ENCODE measurements at regions not wholly inside any gene's neighbourhood (a gene's known extent, or its start where the extent isn't known, plus 50 kb on each side); places are given as distances from the start of the nearest gene placed in this dataset.

DNA sequence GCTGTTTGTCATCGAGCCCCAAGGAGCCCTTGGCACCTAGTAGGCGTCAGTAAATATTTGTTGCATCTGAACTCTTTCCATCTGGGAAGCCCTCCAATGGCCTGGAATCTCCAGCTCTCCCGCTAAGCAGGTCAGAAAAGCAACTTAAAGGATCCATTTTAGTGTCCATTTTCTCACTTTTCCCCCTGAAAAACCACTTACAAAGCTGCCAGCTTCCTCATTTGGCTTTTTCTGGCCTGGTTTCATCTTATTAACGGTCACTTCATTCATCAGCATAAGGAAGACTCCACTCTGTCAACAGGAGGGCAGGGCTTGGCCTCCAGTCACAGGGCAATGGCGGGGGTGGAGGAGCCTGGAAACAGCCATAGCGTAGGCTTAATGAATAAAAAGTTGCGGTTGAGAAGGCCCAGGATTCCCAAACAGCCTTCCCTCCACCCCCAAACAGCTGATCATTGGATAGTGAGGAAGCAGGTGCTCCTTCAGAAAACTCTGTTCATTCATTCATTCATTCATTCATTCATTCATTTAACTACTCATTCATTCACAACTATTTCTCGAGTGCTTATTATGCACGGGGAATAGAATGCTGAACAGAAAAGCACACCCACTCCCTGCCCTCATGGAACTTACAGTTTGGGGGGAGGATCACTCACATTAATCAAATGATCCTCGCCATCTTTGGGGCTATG, 104.5 kb upstream of the RCN1 start:
- Mint-ChIP-seq H3K27ac (no peak overlapping the region), H3K4me3 (no peak overlapping the region), H3K4me1 (ENCODE audit: low read depth) (no peaks in the 10 kb centered on the region), H3K9me3 (no peaks in the 10 kb centered on the region), H3K36me3 (ENCODE audit: low read depth) (no peaks in the 10 kb centered on the region), H3K27me3 (ENCODE audit: low read depth) (peaks cover 38% of the 10 kb centered on the region)

DNA sequence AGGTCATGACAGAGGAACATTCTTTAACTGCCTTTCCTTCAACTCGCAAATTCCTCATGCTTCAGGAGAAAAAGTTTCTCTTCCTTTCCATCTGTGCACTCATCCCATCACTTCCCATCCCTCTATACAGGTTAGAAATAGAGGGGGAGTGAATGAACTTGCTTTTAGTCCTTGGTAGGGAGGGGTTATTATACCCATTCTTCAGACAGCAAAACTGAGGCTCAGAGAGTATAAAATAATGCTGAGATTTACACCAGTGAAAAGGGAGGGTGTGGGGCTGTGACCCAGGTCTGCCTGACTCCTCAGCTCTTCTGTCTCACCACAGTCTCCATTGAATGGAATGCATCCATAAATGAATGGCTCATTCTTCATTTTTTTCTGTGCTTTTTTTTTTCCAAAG, 109.4 kb upstream of the RCN1 start:
- Mint-ChIP-seq H3K9me3 (no peaks in the 10 kb centered on the region), H3K27ac (no peak overlapping the region), H3K4me1 (ENCODE audit: low read depth) (no peaks in the 10 kb centered on the region), H3K4me3 (no peak overlapping the region), H3K27me3 (ENCODE audit: low read depth) (peaks cover 33% of the 10 kb centered on the region), H3K36me3 (ENCODE audit: low read depth) (no peaks in the 10 kb centered on the region)

- Mint-ChIP-seq H3K36me3 (ENCODE audit: low read depth) (no peaks in the 10 kb centered on the region), H3K27ac (no peak overlapping the region), H3K4me1 (ENCODE audit: low read depth) (no peaks in the 10 kb centered on the region), H3K9me3 (no peaks in the 10 kb centered on the region), H3K27me3 (ENCODE audit: low read depth) (peaks cover 34% of the 10 kb centered on the region), H3K4me3 (no peak overlapping the region)
Observed at GRCh38 chr11:31977343-31977742, 113.5 kb upstream of the RCN1 start.

DNA sequence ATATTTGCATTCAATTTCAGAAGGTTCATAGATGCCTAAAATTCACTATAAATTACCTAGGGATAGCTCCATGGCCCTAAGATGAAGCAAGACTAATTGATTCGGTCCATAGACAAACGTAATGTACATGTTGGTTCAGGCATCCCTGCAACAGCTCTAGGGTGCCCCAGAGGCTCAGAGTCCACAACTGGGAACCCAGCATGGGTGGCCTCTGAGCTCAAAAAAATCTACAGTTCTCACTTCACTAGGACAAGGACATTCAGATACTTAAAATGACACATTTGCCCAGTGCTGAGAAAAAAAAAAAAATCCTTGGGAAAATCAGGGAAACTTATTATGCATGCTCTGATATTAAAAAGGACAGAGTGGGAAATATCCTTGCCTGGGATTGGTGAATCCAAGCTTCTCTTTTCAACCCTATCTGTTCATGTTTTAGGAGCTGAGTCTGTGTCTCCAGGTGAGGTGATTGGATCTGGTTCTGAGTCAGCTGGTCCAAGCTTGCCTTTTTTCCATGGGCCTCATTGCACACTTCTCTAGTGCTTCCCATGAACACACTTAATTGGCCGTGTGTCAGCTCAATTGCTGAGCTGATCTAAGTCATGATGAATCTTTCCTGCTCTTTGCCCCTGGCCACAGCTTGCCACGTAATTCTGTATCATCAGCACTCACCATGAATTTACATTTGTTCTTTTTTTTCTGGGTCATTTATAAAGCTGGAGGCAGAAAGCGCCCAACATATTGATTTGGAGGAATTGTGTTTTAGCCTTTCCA, 116.3 kb upstream of the RCN1 start:
- no peaks in the 10 kb centered on the region for H3K36me3 Mint-ChIP-seq (ENCODE audit: low read depth)

GRCh38 chr11:31973172-31973571, 117.7 kb upstream of the RCN1 start:
- Mint-ChIP-seq H3K4me3 (no peak overlapping the region), H3K9me3 (no peaks in the 10 kb centered on the region), H3K27me3 (ENCODE audit: low read depth) (peaks cover 22% of the 10 kb centered on the region), H3K36me3 (ENCODE audit: low read depth) (no peaks in the 10 kb centered on the region), H3K4me1 (ENCODE audit: low read depth) (no peaks in the 10 kb centered on the region), H3K27ac (no peak overlapping the region)

More for the DNA sequence above, 116.3 kb upstream of the RCN1 start:
- no peaks in the 10 kb centered on the region for H3K9me3 Mint-ChIP-seq
- no peak overlapping the region for H3K4me3 Mint-ChIP-seq
- H3K4me1 Mint-ChIP-seq (ENCODE audit: low read depth), result no peaks in the 10 kb centered on the region
- no peak overlapping the region for H3K27ac Mint-ChIP-seq
- H3K27me3 Mint-ChIP-seq (ENCODE audit: low read depth), result peaks cover 26% of the 10 kb centered on the region

GRCh38 chr11:31972623-31973022, 118.3 kb upstream of the RCN1 start:
- Mint-ChIP-seq H3K27ac (no peak overlapping the region), H3K9me3 (no peaks in the 10 kb centered on the region), H3K4me1 (ENCODE audit: low read depth) (no peaks in the 10 kb centered on the region), H3K36me3 (ENCODE audit: low read depth) (no peaks in the 10 kb centered on the region), H3K27me3 (ENCODE audit: low read depth) (peaks cover 22% of the 10 kb centered on the region), H3K4me3 (no peak overlapping the region)

DNA sequence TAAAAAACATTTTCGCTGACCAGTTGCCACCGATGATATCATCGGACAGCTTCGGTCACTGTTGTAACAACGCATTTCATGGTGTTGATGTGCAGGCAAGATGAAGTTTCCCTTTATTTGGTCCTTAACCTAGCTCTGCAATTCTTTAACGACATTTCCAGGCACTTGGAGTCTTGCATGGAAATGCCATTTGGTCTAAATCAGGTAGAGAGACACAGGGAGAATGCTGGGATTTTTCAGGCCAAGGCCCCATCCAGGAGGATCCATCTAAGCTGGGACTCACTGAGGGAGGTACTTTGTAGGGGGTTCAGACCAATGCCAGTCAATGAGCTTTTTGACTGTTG, 121.5 kb upstream of the RCN1 start:
- Mint-ChIP-seq H3K4me1 (ENCODE audit: low read depth) (no peaks in the 10 kb centered on the region), H3K36me3 (ENCODE audit: low read depth) (no peaks in the 10 kb centered on the region), H3K27ac (no peak overlapping the region), H3K4me3 (no peak overlapping the region), H3K9me3 (no peaks in the 10 kb centered on the region), H3K27me3 (ENCODE audit: low read depth) (peaks cover 15% of the 10 kb centered on the region)

- Mint-ChIP-seq H3K27ac (no peak overlapping the region), H3K27me3 (ENCODE audit: low read depth) (peaks cover 16% of the 10 kb centered on the region), H3K4me3 (no peak overlapping the region), H3K4me1 (ENCODE audit: low read depth) (no peaks in the 10 kb centered on the region), H3K36me3 (ENCODE audit: low read depth) (no peaks in the 10 kb centered on the region), H3K9me3 (no peaks in the 10 kb centered on the region)
Observed at GRCh38 chr11:31968461-31969358, 122.2 kb upstream of the RCN1 start.

GRCh38 chr11:31967404-31968130, 123.3 kb upstream of the RCN1 start:
- Mint-ChIP-seq H3K9me3 (no peaks in the 10 kb centered on the region), H3K4me3 (no peak overlapping the region), H3K4me1 (ENCODE audit: low read depth) (no peaks in the 10 kb centered on the region), H3K27ac (no peak overlapping the region), H3K27me3 (ENCODE audit: low read depth) (peaks cover 13% of the 10 kb centered on the region), H3K36me3 (ENCODE audit: low read depth) (no peaks in the 10 kb centered on the region)

- H3K9me3 Mint-ChIP-seq, result no peaks in the 10 kb centered on the region
Observed at GRCh38 chr11:31966846-31967245, 124.0 kb upstream of the RCN1 start.

DNA sequence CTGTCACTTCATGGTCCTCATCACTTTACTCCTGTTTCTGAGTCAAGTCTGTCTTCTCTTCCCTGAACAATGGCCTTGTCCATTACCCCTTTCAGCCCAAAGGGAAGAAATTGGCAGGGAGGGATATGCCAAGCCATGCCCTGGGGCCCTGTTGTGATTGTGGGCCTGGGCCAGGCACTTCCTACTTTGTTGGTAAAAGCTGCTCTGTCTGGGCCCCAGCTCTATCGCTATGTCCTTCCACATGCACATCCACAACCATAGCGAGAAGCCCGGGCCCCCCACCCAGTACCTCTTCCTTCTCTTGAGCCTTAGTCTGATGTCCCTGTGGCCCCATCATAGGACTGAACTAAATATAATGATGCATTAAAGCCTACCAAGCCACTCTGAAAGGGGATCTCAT, 126.7 kb upstream of the RCN1 start:
- H3K27me3 Mint-ChIP-seq (ENCODE audit: low read depth), result peaks cover 20% of the 10 kb centered on the region
- H3K4me3 Mint-ChIP-seq, result no peak overlapping the region
- H3K27ac Mint-ChIP-seq, result no peak overlapping the region
- H3K9me3 Mint-ChIP-seq, result no peaks in the 10 kb centered on the region
- H3K4me1 Mint-ChIP-seq (ENCODE audit: low read depth), result no peaks in the 10 kb centered on the region
- no peaks in the 10 kb centered on the region for H3K36me3 Mint-ChIP-seq (ENCODE audit: low read depth)

More at GRCh38 chr11:31966846-31967245, 124.0 kb upstream of the RCN1 start:
- Mint-ChIP-seq H3K36me3 (ENCODE audit: low read depth) (no peaks in the 10 kb centered on the region), H3K4me3 (no peak overlapping the region), H3K27ac (no peak overlapping the region), H3K4me1 (ENCODE audit: low read depth) (no peaks in the 10 kb centered on the region), H3K27me3 (ENCODE audit: low read depth) (peaks cover 13% of the 10 kb centered on the region)

- peaks cover 15% of the 10 kb centered on the region for H3K27me3 Mint-ChIP-seq (ENCODE audit: low read depth)
- H3K36me3 Mint-ChIP-seq (ENCODE audit: low read depth), result no peaks in the 10 kb centered on the region
Observed at GRCh38 chr11:31960126-31960525, 130.7 kb upstream of the RCN1 start.

GRCh38 chr11:31959716-31960115, 131.2 kb upstream of the RCN1 start:
- Mint-ChIP-seq H3K27me3 (ENCODE audit: low read depth) (peaks cover 18% of the 10 kb centered on the region), H3K9me3 (no peaks in the 10 kb centered on the region), H3K27ac (no peak overlapping the region), H3K36me3 (ENCODE audit: low read depth) (no peaks in the 10 kb centered on the region), H3K4me3 (no peak overlapping the region), H3K4me1 (ENCODE audit: low read depth) (peaks cover 2% of the 10 kb centered on the region)

More at GRCh38 chr11:31960126-31960525, 130.7 kb upstream of the RCN1 start:
- Mint-ChIP-seq H3K4me1 (ENCODE audit: low read depth) (peaks cover 2% of the 10 kb centered on the region), H3K4me3 (no peak overlapping the region), H3K9me3 (no peaks in the 10 kb centered on the region), H3K27ac (no peak overlapping the region)

DNA sequence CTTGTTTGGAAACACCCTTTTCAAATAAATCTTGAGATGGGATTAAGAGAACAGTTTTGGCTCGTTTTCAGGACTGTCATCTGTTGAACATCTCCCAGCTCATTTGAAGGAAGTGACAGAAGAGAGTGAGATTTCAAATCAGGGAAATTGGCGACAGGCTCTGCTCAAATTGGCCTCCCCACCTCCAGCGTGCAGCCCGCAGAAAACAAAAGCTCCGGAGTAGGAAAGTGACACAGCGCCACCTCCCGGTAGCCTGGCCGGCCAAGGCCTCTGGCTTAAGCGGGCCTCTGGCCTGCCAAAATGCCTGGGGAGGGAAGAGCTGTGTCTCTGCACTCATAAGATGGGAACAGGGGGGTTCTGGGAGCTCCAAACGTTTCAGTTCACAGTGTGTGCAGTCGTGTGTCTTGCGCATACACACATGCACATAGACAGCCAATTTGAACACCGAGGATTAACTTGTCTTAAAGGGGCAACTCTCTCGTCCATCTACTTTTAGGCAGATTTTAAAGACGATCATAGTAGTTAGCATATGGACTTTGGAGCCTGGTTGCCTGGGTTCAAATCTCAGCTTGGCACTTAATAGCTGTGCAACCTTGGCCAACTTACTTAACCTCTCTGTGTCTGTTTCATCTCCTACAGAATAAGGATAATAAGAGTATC, 132.7 kb upstream of the RCN1 start:
- H3K4me3 Mint-ChIP-seq, result no peak overlapping the region
- H3K9me3 Mint-ChIP-seq, result no peaks in the 10 kb centered on the region
- no peaks in the 10 kb centered on the region for H3K36me3 Mint-ChIP-seq (ENCODE audit: low read depth)
- peaks cover 17% of the 10 kb centered on the region for H3K27me3 Mint-ChIP-seq (ENCODE audit: low read depth)
- no peak overlapping the region for H3K27ac Mint-ChIP-seq
- peaks cover 2% of the 10 kb centered on the region for H3K4me1 Mint-ChIP-seq (ENCODE audit: low read depth)
